ENCODE measurements at regions not wholly inside any gene's neighbourhood (a gene's known extent, or its start where the extent isn't known, plus 50 kb on each side); places are given as distances from the start of the nearest gene placed in this dataset.

DNA sequence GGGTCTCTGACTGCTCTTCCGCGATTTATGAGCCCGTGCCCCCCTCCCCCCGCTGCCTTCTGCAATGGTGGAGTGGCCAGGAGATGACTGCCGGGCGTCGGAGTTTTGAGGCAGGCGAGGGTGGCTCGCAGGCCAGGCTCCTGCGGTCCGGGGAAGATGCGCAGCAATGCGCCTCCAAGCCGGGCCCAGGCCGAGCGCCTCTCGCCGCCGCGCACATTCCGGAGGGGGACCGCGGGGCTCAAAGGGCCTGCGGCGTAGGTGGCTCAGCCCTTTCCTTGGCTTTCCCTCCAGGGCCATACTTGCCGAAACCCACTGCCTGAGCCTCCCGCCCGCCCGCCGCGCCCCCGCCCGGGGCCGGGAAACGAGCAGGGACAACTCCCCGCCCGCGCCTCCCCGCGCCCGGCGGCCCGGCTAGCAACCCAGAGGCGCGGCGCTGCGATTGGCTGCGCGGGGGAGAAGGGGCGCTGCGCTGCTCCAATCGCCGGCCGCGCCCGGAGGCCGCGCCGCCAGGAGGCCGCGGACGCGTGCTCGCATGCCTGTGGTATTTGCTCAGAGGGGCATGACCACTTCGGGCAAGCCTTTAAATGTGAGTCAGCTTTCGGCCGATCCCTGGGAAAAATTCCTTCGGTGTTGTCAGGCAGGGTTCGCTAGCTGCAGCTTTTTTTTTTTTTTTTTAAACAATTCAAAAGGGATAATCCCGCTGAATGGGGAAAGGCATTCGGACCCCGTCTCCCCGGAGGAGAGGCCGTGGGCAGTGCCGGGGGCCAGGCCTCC lies 157.9 kb upstream of the PARP11 start:
- no peak for TF ChIP-seq ISL1 (CRISPR knock-in tag; IDR thresholded peaks at IDR 0.05)
- no peak for TF ChIP-seq OSR1 (CRISPR knock-in tag; IDR thresholded peaks at IDR 0.05)
- TF ChIP-seq GLIS3 (CRISPR knock-in tag; IDR thresholded peaks at IDR 0.05) = no peak
- ATAC-seq = peak; percentile 99

DNA sequence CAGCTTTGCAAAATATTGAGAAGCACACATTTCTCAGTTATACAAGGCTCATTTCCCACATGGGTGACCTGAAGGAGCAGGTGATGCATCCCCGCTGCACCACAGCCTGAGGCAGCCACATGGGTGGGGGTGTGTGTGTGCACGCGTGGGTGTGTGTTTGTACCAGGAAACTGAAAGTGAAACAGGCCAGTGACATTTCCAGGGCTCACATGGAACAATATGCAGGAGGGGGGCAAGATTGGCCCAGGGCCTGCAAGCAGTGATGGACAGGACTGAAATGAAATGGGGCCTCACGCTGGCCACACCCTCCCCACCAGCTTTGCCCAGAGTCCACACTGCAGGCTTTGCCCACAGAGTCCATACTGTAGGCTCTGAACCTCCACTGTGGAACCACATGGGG lies 154.2 kb upstream of the PARP11 start:
- ATAC-seq = no peak
- TF ChIP-seq, protein P1, sequence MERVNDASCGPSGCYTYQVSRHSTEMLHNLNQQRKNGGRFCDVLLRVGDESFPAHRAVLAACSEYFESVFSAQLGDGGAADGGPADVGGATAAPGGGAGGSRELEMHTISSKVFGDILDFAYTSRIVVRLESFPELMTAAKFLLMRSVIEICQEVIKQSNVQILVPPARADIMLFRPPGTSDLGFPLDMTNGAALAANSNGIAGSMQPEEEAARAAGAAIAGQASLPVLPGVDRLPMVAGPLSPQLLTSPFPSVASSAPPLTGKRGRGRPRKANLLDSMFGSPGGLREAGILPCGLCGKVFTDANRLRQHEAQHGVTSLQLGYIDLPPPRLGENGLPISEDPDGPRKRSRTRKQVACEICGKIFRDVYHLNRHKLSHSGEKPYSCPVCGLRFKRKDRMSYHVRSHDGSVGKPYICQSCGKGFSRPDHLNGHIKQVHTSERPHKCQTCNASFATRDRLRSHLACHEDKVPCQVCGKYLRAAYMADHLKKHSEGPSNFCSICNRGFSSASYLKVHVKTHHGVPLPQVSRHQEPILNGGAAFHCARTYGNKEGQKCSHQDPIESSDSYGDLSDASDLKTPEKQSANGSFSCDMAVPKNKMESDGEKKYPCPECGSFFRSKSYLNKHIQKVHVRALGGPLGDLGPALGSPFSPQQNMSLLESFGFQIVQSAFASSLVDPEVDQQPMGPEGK (CRISPR knock-in tag; IDR thresholded peaks at IDR 0.05; ENCODE audit: borderline replicate concordance) = no peak
- TF ChIP-seq ZFP30 (CRISPR knock-in tag; IDR thresholded peaks at IDR 0.05) (no peak), PPARA (CRISPR knock-in tag; IDR thresholded peaks at IDR 0.05; ENCODE audit: borderline replicate concordance) (no peak), SNAI2 (CRISPR knock-in tag; IDR thresholded peaks at IDR 0.05) (no peak), ZNF70 (CRISPR knock-in tag; IDR thresholded peaks at IDR 0.05) (no peak), TCF4 (CRISPR knock-in tag; IDR thresholded peaks at IDR 0.05; ENCODE audit: borderline replicate concordance) (no peak)
- TF ChIP-seq, protein P2, sequence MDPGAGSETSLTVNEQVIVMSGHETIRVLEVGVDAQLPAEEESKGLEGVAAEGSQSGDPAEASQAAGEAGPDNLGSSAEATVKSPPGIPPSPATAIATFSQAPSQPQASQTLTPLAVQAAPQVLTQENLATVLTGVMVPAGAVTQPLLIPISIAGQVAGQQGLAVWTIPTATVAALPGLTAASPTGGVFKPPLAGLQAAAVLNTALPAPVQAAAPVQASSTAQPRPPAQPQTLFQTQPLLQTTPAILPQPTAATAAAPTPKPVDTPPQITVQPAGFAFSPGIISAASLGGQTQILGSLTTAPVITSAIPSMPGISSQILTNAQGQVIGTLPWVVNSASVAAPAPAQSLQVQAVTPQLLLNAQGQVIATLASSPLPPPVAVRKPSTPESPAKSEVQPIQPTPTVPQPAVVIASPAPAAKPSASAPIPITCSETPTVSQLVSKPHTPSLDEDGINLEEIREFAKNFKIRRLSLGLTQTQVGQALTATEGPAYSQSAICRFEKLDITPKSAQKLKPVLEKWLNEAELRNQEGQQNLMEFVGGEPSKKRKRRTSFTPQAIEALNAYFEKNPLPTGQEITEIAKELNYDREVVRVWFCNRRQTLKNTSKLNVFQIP (CRISPR knock-in tag; IDR thresholded peaks at IDR 0.05; ENCODE audit: borderline replicate concordance, low read depth) = no peak

DNA sequence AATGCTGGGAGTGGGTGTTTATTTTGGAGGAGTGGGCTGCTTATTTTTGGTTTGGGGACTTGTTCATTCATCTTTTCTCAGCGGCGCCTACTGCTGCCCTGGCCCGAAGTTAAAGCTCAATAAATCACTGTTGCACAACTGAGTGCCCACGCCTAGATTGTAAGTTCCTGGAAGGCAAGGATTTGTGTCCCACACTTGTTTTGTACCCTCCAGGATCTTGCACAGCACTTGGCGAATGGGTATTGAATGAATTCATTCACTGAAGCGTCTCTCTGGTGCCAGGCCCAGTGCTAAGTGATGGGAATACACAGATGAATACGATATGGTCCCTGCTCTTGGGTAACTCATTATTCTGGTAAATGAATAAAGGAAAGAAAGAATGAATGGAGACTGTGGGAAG lies 153.3 kb upstream of the PARP11 start:
- TF ChIP-seq TCF4 (CRISPR knock-in tag; IDR thresholded peaks at IDR 0.05; ENCODE audit: borderline replicate concordance) (no peak), BACH2 (CRISPR knock-in tag; IDR thresholded peaks at IDR 0.05; ENCODE audit: borderline replicate concordance) (no peak), ZFP3 (CRISPR knock-in tag; IDR thresholded peaks at IDR 0.05) (no peak), OSR1 (CRISPR knock-in tag; IDR thresholded peaks at IDR 0.05) (no peak), PPARA (CRISPR knock-in tag; IDR thresholded peaks at IDR 0.05; ENCODE audit: borderline replicate concordance) (no peak), CSDC2 (CRISPR knock-in tag; IDR thresholded peaks at IDR 0.05) (no peak), ZFP30 (CRISPR knock-in tag; IDR thresholded peaks at IDR 0.05) (no peak), RARB (CRISPR knock-in tag; IDR thresholded peaks at IDR 0.05) (no peak), ISL1 (CRISPR knock-in tag; IDR thresholded peaks at IDR 0.05) (no peak), SNAI2 (CRISPR knock-in tag; IDR thresholded peaks at IDR 0.05) (no peak), ZNF565 (CRISPR knock-in tag; conservative IDR thresholded peaks at IDR 0.05; ENCODE audit: low read depth) (no peak), ARNTL (CRISPR knock-in tag; IDR thresholded peaks at IDR 0.05; ENCODE audit: borderline replicate concordance, low read depth) (no peak), ESRRG (CRISPR knock-in tag; IDR thresholded peaks at IDR 0.05) (no peak), ZC3H10 (CRISPR knock-in tag; IDR thresholded peaks at IDR 0.05) (no peak), TOX (CRISPR knock-in tag; IDR thresholded peaks at IDR 0.05; ENCODE audit: borderline replicate concordance) (no peak)
- TF ChIP-seq, protein P2 (CRISPR knock-in tag; IDR thresholded peaks at IDR 0.05; ENCODE audit: borderline replicate concordance, low read depth) = no peak
- TF ChIP-seq, protein P1 (CRISPR knock-in tag; IDR thresholded peaks at IDR 0.05; ENCODE audit: borderline replicate concordance) = no peak
- TF ChIP-seq, protein P3, sequence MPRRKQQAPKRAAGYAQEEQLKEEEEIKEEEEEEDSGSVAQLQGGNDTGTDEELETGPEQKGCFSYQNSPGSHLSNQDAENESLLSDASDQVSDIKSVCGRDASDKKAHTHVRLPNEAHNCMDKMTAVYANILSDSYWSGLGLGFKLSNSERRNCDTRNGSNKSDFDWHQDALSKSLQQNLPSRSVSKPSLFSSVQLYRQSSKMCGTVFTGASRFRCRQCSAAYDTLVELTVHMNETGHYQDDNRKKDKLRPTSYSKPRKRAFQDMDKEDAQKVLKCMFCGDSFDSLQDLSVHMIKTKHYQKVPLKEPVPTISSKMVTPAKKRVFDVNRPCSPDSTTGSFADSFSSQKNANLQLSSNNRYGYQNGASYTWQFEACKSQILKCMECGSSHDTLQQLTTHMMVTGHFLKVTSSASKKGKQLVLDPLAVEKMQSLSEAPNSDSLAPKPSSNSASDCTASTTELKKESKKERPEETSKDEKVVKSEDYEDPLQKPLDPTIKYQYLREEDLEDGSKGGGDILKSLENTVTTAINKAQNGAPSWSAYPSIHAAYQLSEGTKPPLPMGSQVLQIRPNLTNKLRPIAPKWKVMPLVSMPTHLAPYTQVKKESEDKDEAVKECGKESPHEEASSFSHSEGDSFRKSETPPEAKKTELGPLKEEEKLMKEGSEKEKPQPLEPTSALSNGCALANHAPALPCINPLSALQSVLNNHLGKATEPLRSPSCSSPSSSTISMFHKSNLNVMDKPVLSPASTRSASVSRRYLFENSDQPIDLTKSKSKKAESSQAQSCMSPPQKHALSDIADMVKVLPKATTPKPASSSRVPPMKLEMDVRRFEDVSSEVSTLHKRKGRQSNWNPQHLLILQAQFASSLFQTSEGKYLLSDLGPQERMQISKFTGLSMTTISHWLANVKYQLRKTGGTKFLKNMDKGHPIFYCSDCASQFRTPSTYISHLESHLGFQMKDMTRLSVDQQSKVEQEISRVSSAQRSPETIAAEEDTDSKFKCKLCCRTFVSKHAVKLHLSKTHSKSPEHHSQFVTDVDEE (CRISPR knock-in tag; IDR thresholded peaks at IDR 0.05) = no peak
- TF ChIP-seq, protein P4, sequence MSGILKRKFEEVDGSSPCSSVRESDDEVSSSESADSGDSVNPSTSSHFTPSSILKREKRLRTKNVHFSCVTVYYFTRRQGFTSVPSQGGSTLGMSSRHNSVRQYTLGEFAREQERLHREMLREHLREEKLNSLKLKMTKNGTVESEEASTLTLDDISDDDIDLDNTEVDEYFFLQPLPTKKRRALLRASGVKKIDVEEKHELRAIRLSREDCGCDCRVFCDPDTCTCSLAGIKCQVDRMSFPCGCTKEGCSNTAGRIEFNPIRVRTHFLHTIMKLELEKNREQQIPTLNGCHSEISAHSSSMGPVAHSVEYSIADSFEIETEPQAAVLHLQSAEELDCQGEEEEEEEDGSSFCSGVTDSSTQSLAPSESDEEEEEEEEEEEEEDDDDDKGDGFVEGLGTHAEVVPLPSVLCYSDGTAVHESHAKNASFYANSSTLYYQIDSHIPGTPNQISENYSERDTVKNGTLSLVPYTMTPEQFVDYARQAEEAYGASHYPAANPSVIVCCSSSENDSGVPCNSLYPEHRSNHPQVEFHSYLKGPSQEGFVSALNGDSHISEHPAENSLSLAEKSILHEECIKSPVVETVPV (CRISPR knock-in tag; IDR thresholded peaks at IDR 0.05) = no peak
- no peak for ATAC-seq
